ENCODE measurements at regions not wholly inside any gene's neighbourhood (a gene's known extent, or its start where the extent isn't known, plus 50 kb on each side); places are given as distances from the start of the nearest gene placed in this dataset.

- no peak overlapping the region for H3K27ac ChIP-seq (ENCODE audit: low read depth, low read length)
- H3K36me3 ChIP-seq (ENCODE audit: control insufficient read depth, insufficient read depth, low read length): no peaks in the 10 kb centered on the region
- no peak overlapping the region for H3K9ac ChIP-seq (ENCODE audit: low read length)
- H3K4me1 ChIP-seq (ENCODE audit: control insufficient read depth, insufficient read depth, low read length): peaks cover 6% of the 10 kb centered on the region
- H3K27me3 ChIP-seq (ENCODE audit: control insufficient read depth, insufficient read depth, low read length): no peaks in the 10 kb centered on the region
- no peak overlapping the region for H3K4me3 ChIP-seq (ENCODE audit: low read length)
These were observed 50.0 kb upstream of the DOCK9 start for GRCh38 chr13:99027661-99028425.

GRCh38 chr13:99028890-99029289 is 51.0 kb upstream of the DOCK9 start:
- Histone ChIP-seq H3K4me3 (ENCODE audit: low read length) (no peak overlapping the region), H3K27ac (ENCODE audit: low read depth, low read length) (no peak overlapping the region), H3K27me3 (ENCODE audit: control insufficient read depth, insufficient read depth, low read length) (no peaks in the 10 kb centered on the region), H3K36me3 (ENCODE audit: control insufficient read depth, insufficient read depth, low read length) (no peaks in the 10 kb centered on the region), H3K4me1 (ENCODE audit: control insufficient read depth, insufficient read depth, low read length) (peaks cover 2% of the 10 kb centered on the region), H3K9ac (ENCODE audit: low read length) (no peak overlapping the region)

- Histone ChIP-seq H3K4me1 (ENCODE audit: control insufficient read depth, insufficient read depth, low read length) (peaks cover 2% of the 10 kb centered on the region), H3K9ac (ENCODE audit: low read length) (no peak overlapping the region), H3K36me3 (ENCODE audit: control insufficient read depth, insufficient read depth, low read length) (no peaks in the 10 kb centered on the region), H3K27ac (ENCODE audit: low read depth, low read length) (no peak overlapping the region), H3K27me3 (ENCODE audit: control insufficient read depth, insufficient read depth, low read length) (no peaks in the 10 kb centered on the region), H3K4me3 (ENCODE audit: low read length) (no peak overlapping the region)
These were observed 51.7 kb upstream of the DOCK9 start for GRCh38 chr13:99029576-99029975.

- H3K27me3 ChIP-seq (ENCODE audit: control insufficient read depth, insufficient read depth, low read length): no peaks in the 10 kb centered on the region
- no peak overlapping the region for H3K9ac ChIP-seq (ENCODE audit: low read length)
- no peaks in the 10 kb centered on the region for H3K36me3 ChIP-seq (ENCODE audit: control insufficient read depth, insufficient read depth, low read length)
These were observed 52.5 kb upstream of the DOCK9 start for GRCh38 chr13:99030326-99030725.

GRCh38 chr13:99031832-99032231 is 54.0 kb upstream of the DOCK9 start:
- H3K4me3 ChIP-seq (ENCODE audit: low read length): no peak overlapping the region
- no peak overlapping the region for H3K27ac ChIP-seq (ENCODE audit: low read depth, low read length)
- no peaks in the 10 kb centered on the region for H3K27me3 ChIP-seq (ENCODE audit: control insufficient read depth, insufficient read depth, low read length)
- peaks cover 2% of the 10 kb centered on the region for H3K4me1 ChIP-seq (ENCODE audit: control insufficient read depth, insufficient read depth, low read length)
- no peak overlapping the region for H3K9ac ChIP-seq (ENCODE audit: low read length)
- H3K36me3 ChIP-seq (ENCODE audit: control insufficient read depth, insufficient read depth, low read length): no peaks in the 10 kb centered on the region

More at GRCh38 chr13:99030326-99030725, 52.5 kb upstream of the DOCK9 start:
- Histone ChIP-seq H3K27ac (ENCODE audit: low read depth, low read length) (no peak overlapping the region), H3K4me3 (ENCODE audit: low read length) (no peak overlapping the region), H3K4me1 (ENCODE audit: control insufficient read depth, insufficient read depth, low read length) (peaks cover 2% of the 10 kb centered on the region)

- Histone ChIP-seq H3K9ac (ENCODE audit: low read length) (no peak overlapping the region), H3K27ac (ENCODE audit: low read depth, low read length) (no peak overlapping the region), H3K4me1 (ENCODE audit: control insufficient read depth, insufficient read depth, low read length) (peaks cover 2% of the 10 kb centered on the region), H3K36me3 (ENCODE audit: control insufficient read depth, insufficient read depth, low read length) (no peaks in the 10 kb centered on the region), H3K4me3 (ENCODE audit: low read length) (no peak overlapping the region), H3K27me3 (ENCODE audit: control insufficient read depth, insufficient read depth, low read length) (no peaks in the 10 kb centered on the region)
These were observed 56.0 kb upstream of the DOCK9 start for GRCh38 chr13:99033814-99034213.

GRCh38 chr13:99034333-99035085 is 56.6 kb upstream of the DOCK9 start:
- Histone ChIP-seq H3K36me3 (ENCODE audit: control insufficient read depth, insufficient read depth, low read length) (no peaks in the 10 kb centered on the region), H3K4me3 (ENCODE audit: low read length) (no peak overlapping the region), H3K27ac (ENCODE audit: low read depth, low read length) (no peak overlapping the region), H3K9ac (ENCODE audit: low read length) (no peak overlapping the region), H3K4me1 (ENCODE audit: control insufficient read depth, insufficient read depth, low read length) (peaks cover 4% of the 10 kb centered on the region), H3K27me3 (ENCODE audit: control insufficient read depth, insufficient read depth, low read length) (no peaks in the 10 kb centered on the region)

GRCh38 chr13:99035715-99036114 is 57.9 kb upstream of the DOCK9 start:
- Histone ChIP-seq H3K4me1 (ENCODE audit: control insufficient read depth, insufficient read depth, low read length) (peaks cover 3% of the 10 kb centered on the region), H3K27me3 (ENCODE audit: control insufficient read depth, insufficient read depth, low read length) (no peaks in the 10 kb centered on the region), H3K4me3 (ENCODE audit: low read length) (no peak overlapping the region)

GRCh38 chr13:99037756-99038155 is 59.9 kb upstream of the DOCK9 start:
- H3K36me3 ChIP-seq (ENCODE audit: control insufficient read depth, insufficient read depth, low read length): no peaks in the 10 kb centered on the region
- no peak overlapping the region for H3K27ac ChIP-seq (ENCODE audit: low read depth, low read length)
- H3K4me1 ChIP-seq (ENCODE audit: control insufficient read depth, insufficient read depth, low read length): peaks cover 9% of the 10 kb centered on the region
- H3K4me3 ChIP-seq (ENCODE audit: low read length): no peak overlapping the region
- H3K9ac ChIP-seq (ENCODE audit: low read length): no peak overlapping the region
- no peaks in the 10 kb centered on the region for H3K27me3 ChIP-seq (ENCODE audit: control insufficient read depth, insufficient read depth, low read length)

More at GRCh38 chr13:99035715-99036114, 57.9 kb upstream of the DOCK9 start:
- no peaks in the 10 kb centered on the region for H3K36me3 ChIP-seq (ENCODE audit: control insufficient read depth, insufficient read depth, low read length)
- H3K9ac ChIP-seq (ENCODE audit: low read length): no peak overlapping the region
- H3K27ac ChIP-seq (ENCODE audit: low read depth, low read length): no peak overlapping the region

GRCh38 chr13:99039718-99040280 is 61.9 kb upstream of the DOCK9 start:
- Histone ChIP-seq H3K4me1 (ENCODE audit: control insufficient read depth, insufficient read depth, low read length) (peaks cover 12% of the 10 kb centered on the region), H3K27ac (ENCODE audit: low read depth, low read length) (no peak overlapping the region), H3K27me3 (ENCODE audit: control insufficient read depth, insufficient read depth, low read length) (no peaks in the 10 kb centered on the region), H3K4me3 (ENCODE audit: low read length) (no peak overlapping the region), H3K36me3 (ENCODE audit: control insufficient read depth, insufficient read depth, low read length) (no peaks in the 10 kb centered on the region), H3K9ac (ENCODE audit: low read length) (no peak overlapping the region)

GRCh38 chr13:99040536-99041131 is 62.8 kb upstream of the DOCK9 start:
- Histone ChIP-seq H3K4me1 (ENCODE audit: control insufficient read depth, insufficient read depth, low read length) (peaks cover 12% of the 10 kb centered on the region), H3K27ac (ENCODE audit: low read depth, low read length) (no peak overlapping the region), H3K4me3 (ENCODE audit: low read length) (no peak overlapping the region), H3K27me3 (ENCODE audit: control insufficient read depth, insufficient read depth, low read length) (no peaks in the 10 kb centered on the region), H3K9ac (ENCODE audit: low read length) (no peak overlapping the region), H3K36me3 (ENCODE audit: control insufficient read depth, insufficient read depth, low read length) (no peaks in the 10 kb centered on the region)

- no peak overlapping the region for H3K27ac ChIP-seq (ENCODE audit: low read depth, low read length)
These were observed 63.5 kb upstream of the DOCK9 start for GRCh38 chr13:99041337-99041736.

More at GRCh38 chr13:99041337-99041736, 63.5 kb upstream of the DOCK9 start:
- H3K36me3 ChIP-seq (ENCODE audit: control insufficient read depth, insufficient read depth, low read length): no peaks in the 10 kb centered on the region
- H3K27me3 ChIP-seq (ENCODE audit: control insufficient read depth, insufficient read depth, low read length): no peaks in the 10 kb centered on the region
- peaks cover 16% of the 10 kb centered on the region for H3K4me1 ChIP-seq (ENCODE audit: control insufficient read depth, insufficient read depth, low read length)
- no peak overlapping the region for H3K4me3 ChIP-seq (ENCODE audit: low read length)
- no peak overlapping the region for H3K9ac ChIP-seq (ENCODE audit: low read length)
